Right atrium auricular region (tissue), 2 donors: ENCODE measurements at regions not wholly inside any gene's neighbourhood (a gene's known extent, or its start where the extent isn't known, plus 50 kb on each side); places are given as distances from the start of the nearest gene placed in this dataset.

ENCODE experiments used
- DNase-seq: peaks from one replicate; pipeline ENCODE4 v3.0.0-alpha.2; 2019; ENCODE audit warnings: low spot score
- H3K27ac ChIP-seq, 2 donors: fragments of 200-600 bp; sonication (generic); 1 replicate in 1 of 2; 2 replicates in 1 of 2; pipeline ENCODE4 v1.5.1; 2016 to 2019
- H3K27me3 ChIP-seq, 2 donors: fragments of 200-600 bp; sonication (generic); one replicate each; pipeline versions ENCODE4 v1.5.1 to v1.6.0; 2017 to 2019
- H3K36me3 ChIP-seq: fragments of 200-600 bp; sonication (generic); one replicate; pipeline ENCODE4 v1.5.1; 2016
- H3K4me1 ChIP-seq, 2 donors: fragments of 200-600 bp; sonication (generic); one replicate each; pipeline versions ENCODE4 v1.5.1 to v1.6.0; 2017 to 2019
- H3K4me3 ChIP-seq, 2 donors: fragments of 200-600 bp; sonication (generic); 1 replicate in 1 of 2; 2 replicates in 1 of 2; pipeline ENCODE4 v1.5.1; 2017 to 2019; ENCODE audit warnings: mild to moderate bottlenecking in 1 of 2, moderate library complexity in 1 of 2
- H3K9me3 ChIP-seq, 2 donors: fragments of 200-600 bp; sonication (generic); one replicate each; pipeline ENCODE4 v1.5.1; 2019
- TF ChIP-seq, protein P1 (sequence below), 2 donors: fragments of 200-600 bp; sonication (generic); IDR thresholded peaks; one replicate each; pipeline ENCODE4 v1.5.1; 2019; ENCODE audit warnings: antibody characterized with exemption in 2 of 2

DNA sequence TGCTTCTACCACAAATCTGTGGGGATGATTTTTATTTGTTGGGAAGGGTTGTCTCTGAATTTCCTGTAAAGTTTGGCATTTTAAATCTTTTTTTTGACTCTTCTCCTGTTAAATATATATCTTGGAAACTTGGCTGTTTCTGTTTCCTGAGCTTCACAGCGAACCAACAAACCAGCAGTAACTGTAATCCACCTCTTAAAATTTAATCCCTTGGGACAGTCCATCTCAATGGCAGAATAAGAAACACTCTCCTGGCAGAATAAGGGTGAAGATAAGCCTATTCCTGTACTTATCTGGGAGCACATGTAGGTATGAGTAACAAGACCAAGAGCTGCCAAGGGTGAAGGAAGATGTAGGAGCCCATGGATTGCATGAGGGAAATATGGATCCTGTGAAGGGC is 73.1 kb upstream of the RPS23 start:
- TF ChIP-seq, protein P1, sequence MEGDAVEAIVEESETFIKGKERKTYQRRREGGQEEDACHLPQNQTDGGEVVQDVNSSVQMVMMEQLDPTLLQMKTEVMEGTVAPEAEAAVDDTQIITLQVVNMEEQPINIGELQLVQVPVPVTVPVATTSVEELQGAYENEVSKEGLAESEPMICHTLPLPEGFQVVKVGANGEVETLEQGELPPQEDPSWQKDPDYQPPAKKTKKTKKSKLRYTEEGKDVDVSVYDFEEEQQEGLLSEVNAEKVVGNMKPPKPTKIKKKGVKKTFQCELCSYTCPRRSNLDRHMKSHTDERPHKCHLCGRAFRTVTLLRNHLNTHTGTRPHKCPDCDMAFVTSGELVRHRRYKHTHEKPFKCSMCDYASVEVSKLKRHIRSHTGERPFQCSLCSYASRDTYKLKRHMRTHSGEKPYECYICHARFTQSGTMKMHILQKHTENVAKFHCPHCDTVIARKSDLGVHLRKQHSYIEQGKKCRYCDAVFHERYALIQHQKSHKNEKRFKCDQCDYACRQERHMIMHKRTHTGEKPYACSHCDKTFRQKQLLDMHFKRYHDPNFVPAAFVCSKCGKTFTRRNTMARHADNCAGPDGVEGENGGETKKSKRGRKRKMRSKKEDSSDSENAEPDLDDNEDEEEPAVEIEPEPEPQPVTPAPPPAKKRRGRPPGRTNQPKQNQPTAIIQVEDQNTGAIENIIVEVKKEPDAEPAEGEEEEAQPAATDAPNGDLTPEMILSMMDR (IDR thresholded peaks at IDR 0.05): no peak
- DNase-seq: no peak
- Histone ChIP-seq H3K36me3 (no peaks in the 10 kb centered on the region), H3K4me3 (no peak overlapping the region), H3K27me3 (no peaks in the 10 kb centered on the region), H3K9me3 (no peaks in the 10 kb centered on the region), H3K4me1 (peaks cover 0 to 43% of the 10 kb centered on the region in 2 donors), H3K27ac (no peak overlapping the region)

DNA sequence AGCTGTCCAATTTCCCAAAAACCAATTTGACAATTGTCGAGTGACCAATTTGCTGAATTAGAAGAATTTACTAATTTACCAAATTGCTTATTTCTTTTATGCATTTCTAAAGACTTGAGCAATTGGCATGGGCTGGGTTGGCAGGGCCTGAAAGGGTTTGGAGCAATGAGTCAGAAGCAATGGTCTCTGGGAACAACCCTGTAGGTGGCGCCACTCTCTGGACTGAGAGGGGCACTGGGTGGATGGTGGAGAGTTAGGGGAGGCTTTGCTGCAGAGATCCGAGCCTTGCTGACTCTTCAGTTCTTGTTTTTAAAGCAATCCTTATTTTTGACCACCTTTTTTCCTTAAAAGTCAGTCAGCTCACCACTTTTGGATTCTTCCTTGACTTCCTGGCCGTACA is 71.5 kb upstream of the RPS23 start:
- peak overlapping the region in 1 of 2 donors; percentile 51 for H3K27ac ChIP-seq
- no peaks in the 10 kb centered on the region for H3K9me3 ChIP-seq
- H3K27me3 ChIP-seq: no peaks in the 10 kb centered on the region
- H3K36me3 ChIP-seq: no peaks in the 10 kb centered on the region
- H3K4me3 ChIP-seq: no peak overlapping the region
- DNase-seq: no peak
- peaks cover 0 to 45% of the 10 kb centered on the region in 2 donors for H3K4me1 ChIP-seq
- TF ChIP-seq, protein P1 (IDR thresholded peaks at IDR 0.05): peak in 1 of 2 donors; percentile 47

DNA sequence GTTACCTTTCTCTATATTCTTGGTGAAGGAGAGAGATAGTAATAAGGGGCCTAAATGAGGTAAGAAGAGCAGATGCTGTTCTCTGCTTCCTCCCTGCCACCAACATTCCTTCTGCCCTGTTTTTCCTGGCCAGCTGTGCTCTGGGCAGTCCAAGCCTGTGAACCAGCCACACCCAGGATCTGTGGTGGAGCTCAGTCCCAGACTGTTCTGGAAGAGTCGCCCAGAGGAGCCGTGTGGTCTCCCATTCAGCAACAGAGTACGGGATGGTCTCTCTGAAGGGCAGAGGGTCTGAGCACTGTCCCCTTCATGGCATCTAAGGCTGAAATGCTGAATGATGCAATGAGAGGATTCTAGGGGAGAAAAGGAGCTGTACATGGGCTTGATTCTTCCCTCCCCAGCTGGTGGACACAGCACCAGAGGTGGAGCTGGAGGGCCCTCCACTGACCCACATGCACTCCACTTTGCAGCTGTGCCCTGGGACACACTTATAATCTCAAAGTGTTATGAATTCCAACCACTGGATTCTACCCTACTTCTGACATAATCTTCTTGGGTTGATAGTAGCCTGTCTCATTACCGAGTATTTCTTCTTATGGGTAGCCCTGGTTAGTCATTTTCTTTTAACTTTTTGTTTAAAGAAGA is 70.8 kb upstream of the RPS23 start:
- H3K4me1 ChIP-seq: peaks cover 0 to 45% of the 10 kb centered on the region in 2 donors
- peak overlapping the region; percentile 17 to 51 for H3K27ac ChIP-seq
- H3K4me3 ChIP-seq: no peak overlapping the region
- no peaks in the 10 kb centered on the region for H3K27me3 ChIP-seq
- no peaks in the 10 kb centered on the region for H3K36me3 ChIP-seq
- H3K9me3 ChIP-seq: no peaks in the 10 kb centered on the region
- no peak for DNase-seq
- TF ChIP-seq, protein P1 (IDR thresholded peaks at IDR 0.05): no peak

DNA sequence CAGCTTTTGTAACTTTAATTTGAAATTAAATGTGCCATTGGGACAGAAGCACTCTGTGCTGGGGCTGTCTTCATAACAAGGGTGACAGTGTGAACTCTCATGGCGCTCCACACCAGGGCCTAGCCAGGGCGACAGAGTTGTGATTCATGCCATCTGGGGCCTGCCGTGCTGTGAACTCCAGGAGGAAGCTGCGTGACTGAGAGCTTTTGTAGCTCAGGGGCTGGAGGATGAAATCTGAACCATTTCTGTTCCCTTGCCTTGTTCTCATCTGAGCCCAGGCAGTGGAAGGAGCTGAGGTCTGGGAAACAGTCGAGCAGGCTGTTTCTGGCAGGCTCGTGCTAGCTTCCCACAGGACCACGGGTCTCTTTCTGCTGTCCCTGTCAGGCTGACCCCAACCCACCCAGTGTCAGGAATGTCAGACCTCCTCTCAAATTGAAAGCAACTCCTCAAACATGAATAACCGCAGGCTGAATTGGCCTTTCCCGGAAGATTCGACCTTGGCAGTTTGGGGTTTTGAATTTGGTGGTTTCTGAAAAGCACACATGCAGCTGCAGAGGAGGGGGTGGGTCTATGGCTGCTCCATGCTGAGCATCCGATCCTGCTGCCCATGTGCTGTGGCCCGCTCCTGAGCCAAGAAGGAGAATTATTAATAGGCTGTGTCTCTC is 69.2 kb upstream of the RPS23 start:
- peaks cover 0 to 37% of the 10 kb centered on the region in 2 donors for H3K4me1 ChIP-seq

DNA sequence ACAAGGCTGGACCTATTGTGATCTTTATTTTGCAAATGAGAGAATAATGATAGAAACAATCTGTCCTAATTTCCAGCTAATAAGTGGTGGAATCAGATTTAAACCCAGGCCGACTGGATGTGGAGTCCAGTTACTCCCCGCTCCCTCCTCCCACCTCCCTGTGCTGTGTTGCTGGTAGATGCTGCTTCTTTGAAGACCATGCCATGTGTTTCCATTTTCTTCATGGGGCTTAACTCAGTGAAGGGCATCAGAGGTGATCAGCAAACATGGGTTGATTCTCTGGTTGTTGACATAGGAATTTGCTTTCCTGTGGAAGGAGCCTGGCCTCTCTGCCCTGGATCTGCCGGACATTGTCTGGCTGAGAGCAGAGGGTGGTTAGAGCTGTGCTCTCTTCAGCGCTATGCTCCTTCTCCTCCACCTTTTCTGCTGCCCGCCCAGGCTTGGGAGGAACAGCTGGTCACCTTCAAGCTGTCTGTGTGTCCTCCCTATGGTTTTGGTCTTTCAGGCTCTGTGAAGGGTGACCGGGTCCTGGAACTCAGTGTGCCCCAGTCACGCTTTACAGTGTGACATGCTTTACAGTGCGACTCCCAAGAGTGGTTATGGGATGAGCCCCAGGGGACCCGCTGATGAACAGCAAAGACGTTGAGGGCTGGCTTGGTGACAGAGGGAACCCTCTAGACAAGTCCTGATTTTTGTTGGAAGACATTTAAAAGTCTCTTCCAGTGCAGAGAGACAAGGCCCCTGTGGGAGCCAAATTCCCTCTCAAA is 68.4 kb upstream of the RPS23 start:
- no peak for DNase-seq
- TF ChIP-seq, protein P1 (IDR thresholded peaks at IDR 0.05): no peak
- Histone ChIP-seq H3K4me1 (peaks cover 0 to 32% of the 10 kb centered on the region in 2 donors), H3K36me3 (no peaks in the 10 kb centered on the region), H3K27ac (peak overlapping the region; percentile 60 to 74), H3K4me3 (no peak overlapping the region), H3K9me3 (no peaks in the 10 kb centered on the region), H3K27me3 (no peaks in the 10 kb centered on the region)

More for the DNA sequence above, 69.2 kb upstream of the RPS23 start:
- DNase-seq: peak; percentile 73
- Histone ChIP-seq H3K27me3 (no peaks in the 10 kb centered on the region), H3K4me3 (no peak overlapping the region), H3K9me3 (no peaks in the 10 kb centered on the region), H3K36me3 (no peaks in the 10 kb centered on the region), H3K27ac (peak overlapping the region; percentile 60 to 74)
- TF ChIP-seq, protein P1 (IDR thresholded peaks at IDR 0.05): no peak
